Transverse colon (tissue), 4 donors: ENCODE measurements at regions not wholly inside any gene's neighbourhood (a gene's known extent, or its start where the extent isn't known, plus 50 kb on each side); places are given as distances from the start of the nearest gene placed in this dataset.

ENCODE experiments used
- CTCF ChIP-seq, 5 experiments: fragments of 200-600 bp in 3 of 5; fragments of 450-650 bp in 2 of 5; sonication (generic) in 3 of 5; IDR thresholded peaks; 1 replicate in 2 of 5; 2 replicates in 3 of 5; pipeline ENCODE4 v1.5.1; 2016 to 2017; ENCODE audit warnings: antibody characterized with exemption in 5 of 5, inconsistent platforms in 3 of 5, mild to moderate bottlenecking in 2 of 5, moderate library complexity in 1 of 5
- EP300 ChIP-seq: sonication (generic); formaldehyde crosslinking; IDR thresholded peaks from one replicate; pipeline ENCODE4 v1.6.1; 2017; ENCODE audit warnings: antibody characterized with exemption, low read depth
- POLR2A ChIP-seq: fragments of 450-650 bp; IDR thresholded peaks from one replicate; pipeline ENCODE4 v1.6.1; 2016; ENCODE audit warnings: antibody characterized with exemption, mild to moderate bottlenecking, moderate library complexity
- POLR2AphosphoS5 ChIP-seq, 3 donors: sonication (generic); formaldehyde crosslinking; IDR thresholded peaks; one replicate each; pipeline ENCODE4 v1.6.1; 2016; ENCODE audit warnings: antibody characterized with exemption in 3 of 3

- TF ChIP-seq CTCF (IDR thresholded peaks at IDR 0.05) (no peak), EP300 (no peak), POLR2A (no peak), POLR2AphosphoS5 (IDR thresholded peaks at IDR 0.05) (no peak)
Observed at GRCh38 chr2:121869873-121870272, 114.4 kb downstream of the TSN start.
